GM12864 (cell line): ENCODE measurements at regions not wholly inside any gene's neighbourhood (a gene's known extent, or its start where the extent isn't known, plus 50 kb on each side); places are given as distances from the start of the nearest gene placed in this dataset.

Experiments used
- DNase-seq: peaks from one replicate; pipeline ENCODE4 v3.0.0-alpha.2; 2011; ENCODE audit warnings: low read depth
- H3K4me3 ChIP-seq: 2 replicates; pipeline ENCODE4 v1.5.1; 2011; ENCODE audit warnings: mild to moderate bottlenecking, low read depth, low read length, control low read depth
- TF ChIP-seq, protein P1 (sequence below): IDR thresholded peaks from 2 replicates; pipeline ENCODE4 v1.5.1; 2011; ENCODE audit warnings: low read depth, mild to moderate bottlenecking, moderate library complexity, low read length, control low read depth, inconsistent platforms; ENCODE audit errors: missing control alignments

DNA sequence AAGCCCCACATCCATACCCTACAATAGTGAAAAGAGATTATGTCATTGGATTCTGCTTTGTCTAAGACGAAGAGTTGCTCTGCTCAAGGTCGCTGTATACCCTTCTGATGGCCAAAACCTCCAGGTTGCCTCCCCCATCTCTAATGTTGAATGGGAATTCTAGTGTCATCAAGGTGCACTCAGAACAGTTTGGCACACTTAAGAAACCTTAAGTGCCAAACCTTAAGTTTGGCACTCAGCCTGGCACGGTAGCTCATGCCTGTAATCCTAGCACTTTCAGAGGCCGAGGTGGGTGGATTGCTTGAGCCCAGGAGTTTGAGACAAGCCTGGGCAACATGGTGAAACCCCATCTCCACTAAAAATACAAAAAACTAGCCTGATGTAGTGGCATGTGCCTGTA lies 1245.6 kb upstream of the SEL1L start:
- DNase-seq = no peak
- TF ChIP-seq, protein P1, sequence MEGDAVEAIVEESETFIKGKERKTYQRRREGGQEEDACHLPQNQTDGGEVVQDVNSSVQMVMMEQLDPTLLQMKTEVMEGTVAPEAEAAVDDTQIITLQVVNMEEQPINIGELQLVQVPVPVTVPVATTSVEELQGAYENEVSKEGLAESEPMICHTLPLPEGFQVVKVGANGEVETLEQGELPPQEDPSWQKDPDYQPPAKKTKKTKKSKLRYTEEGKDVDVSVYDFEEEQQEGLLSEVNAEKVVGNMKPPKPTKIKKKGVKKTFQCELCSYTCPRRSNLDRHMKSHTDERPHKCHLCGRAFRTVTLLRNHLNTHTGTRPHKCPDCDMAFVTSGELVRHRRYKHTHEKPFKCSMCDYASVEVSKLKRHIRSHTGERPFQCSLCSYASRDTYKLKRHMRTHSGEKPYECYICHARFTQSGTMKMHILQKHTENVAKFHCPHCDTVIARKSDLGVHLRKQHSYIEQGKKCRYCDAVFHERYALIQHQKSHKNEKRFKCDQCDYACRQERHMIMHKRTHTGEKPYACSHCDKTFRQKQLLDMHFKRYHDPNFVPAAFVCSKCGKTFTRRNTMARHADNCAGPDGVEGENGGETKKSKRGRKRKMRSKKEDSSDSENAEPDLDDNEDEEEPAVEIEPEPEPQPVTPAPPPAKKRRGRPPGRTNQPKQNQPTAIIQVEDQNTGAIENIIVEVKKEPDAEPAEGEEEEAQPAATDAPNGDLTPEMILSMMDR = no peak
- H3K4me3 ChIP-seq = no peak overlapping the region

DNA sequence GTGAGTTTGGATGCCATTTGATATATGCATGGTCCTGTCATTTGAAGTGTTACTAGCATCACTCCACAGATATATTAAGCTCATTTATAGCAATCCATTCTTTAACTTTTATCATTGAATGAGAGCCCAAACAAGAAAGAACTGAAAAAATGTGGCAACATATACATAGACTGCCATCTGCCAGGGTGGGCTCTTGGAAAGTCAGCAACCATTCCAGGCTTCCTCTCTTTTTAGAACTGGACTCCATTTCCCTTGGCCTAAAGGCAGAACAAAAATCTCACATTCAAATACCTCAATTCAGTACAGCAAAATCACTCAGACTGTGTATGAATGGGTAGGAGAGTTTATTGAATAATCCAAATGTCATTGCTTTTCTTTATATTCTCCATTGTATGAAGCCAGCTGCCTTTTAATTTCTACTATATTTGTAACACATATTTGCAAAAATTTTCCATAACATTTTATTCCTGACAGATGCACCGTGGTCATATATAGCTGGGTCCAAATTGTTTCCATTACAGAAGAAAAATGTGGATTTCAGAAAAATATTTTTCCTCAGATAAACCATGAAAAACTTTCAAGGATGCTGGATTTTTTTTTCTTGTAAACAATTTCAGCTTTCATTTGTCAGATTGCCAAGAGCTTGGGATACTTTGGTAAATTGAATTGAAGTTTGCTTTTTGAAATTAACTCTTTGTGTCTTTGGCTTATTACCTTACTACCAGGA lies 1252.3 kb upstream of the SEL1L start:
- H3K4me3 ChIP-seq = no peak overlapping the region
- DNase-seq = no peak

DNA sequence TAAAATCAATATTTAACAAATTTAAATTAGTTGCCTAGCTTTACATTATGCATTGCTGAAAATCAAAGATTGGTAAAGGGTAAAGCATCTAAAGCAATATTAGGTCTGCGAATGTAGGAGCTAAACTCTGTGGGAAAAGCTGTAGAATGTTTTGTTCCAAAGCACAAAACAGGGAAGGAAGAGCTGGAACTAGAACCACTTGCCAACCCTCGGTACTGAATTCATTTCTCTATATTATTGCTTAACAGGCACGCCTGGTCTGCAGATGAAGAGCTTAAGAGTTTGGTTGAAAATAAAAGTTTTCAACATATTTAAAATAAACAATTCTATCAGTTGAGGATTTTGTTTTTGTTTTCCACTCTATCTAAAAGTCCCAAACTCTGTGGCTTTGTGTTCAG lies 1252.8 kb upstream of the SEL1L start:
- TF ChIP-seq, protein P1 = no peak
- H3K4me3 ChIP-seq = no peak overlapping the region
- no peak for DNase-seq

More for the DNA sequence above, 1252.3 kb upstream of the SEL1L start:
- TF ChIP-seq, protein P1 = no peak

DNA sequence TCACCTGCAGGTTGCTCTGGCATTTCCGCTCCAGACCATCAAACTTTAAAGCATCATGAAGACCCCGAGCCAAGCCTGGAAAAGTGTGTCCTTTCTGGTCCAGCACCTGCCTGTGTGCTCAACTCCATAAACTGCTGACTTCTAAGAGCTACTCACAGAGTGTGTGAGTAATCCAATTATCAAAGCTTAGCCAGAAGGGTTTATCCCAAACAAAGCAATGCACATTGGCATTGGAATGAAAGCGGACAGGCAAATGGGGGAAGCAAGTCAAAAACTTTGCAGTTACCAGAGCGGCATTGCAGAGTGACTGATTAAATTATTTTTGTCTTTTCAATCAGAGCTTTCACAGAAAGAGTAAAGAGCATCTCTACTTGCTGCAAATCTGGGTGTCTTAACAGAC lies 1262.4 kb upstream of the SEL1L start:
- TF ChIP-seq, protein P1 = no peak
- no peak overlapping the region for H3K4me3 ChIP-seq
- no peak for DNase-seq

DNA sequence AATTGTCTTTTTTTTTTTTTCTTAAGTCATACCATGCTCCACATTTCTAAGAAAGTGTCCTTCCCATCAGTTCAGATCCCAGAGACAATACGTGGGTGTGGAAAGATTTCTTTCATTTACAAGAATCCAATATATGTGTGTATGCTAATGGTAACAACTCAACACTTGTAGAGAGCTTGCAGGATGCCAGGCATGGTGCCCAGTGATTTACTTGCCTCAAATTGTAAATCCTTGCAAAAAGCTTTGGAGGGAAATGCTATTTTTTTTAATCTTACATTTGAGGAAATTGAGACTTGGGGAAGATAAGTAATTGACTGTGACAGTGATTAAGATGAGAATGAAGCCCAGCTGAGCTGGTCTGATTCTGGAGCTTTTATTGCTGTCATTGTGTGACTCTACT lies 1264.6 kb upstream of the SEL1L start:
- H3K4me3 ChIP-seq = no peak overlapping the region
- TF ChIP-seq, protein P1 = no peak
- DNase-seq = no peak

DNA sequence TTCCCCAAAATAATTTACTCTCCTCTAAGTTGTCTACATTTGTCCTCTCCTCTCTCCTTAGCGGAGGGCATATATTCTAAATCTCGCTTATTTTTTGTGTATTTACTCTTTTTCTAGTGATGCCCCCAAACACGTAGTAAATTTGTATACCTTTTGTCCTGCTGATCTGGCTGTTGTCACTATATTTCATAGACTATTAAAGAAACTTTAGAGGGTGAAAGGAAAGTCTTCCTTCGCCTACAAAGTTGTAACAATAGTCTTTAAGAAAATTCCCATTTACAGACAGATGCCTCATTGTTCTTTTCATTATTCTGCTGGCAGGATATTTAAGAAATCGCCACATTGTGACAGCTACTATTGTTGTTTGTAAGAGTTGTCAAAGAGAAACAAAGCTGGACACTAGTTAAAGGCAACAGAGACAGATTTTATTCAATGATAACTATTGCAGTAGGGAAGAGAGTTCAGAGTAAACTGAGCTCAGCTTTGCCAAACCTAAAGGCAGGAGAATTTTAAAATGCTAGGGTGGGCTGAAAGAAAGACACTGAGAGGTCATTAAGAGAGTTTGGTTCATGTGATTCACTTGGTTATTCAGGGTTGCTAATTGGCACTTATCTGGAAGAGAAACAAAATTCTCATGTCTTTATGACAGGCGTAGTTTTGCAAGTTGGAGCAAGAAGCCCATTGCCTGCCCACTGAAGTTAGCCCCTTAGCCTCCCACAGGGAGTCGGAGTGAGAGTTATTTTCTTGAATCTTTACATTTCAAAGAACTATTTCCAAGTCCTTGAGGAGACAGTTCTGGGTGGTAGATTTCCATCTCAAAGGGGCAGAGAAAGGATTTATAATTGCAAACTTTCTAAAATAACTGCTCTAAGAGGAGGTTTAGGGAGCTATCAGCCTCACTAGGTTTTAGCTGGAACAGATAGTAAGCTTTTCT lies 1272.5 kb upstream of the SEL1L start:
- no peak for DNase-seq
- H3K4me3 ChIP-seq = no peak overlapping the region

More for the DNA sequence above, 1272.5 kb upstream of the SEL1L start:
- TF ChIP-seq, protein P1 = no peak
